MCF 10A (cell line): ENCODE measurements at regions not wholly inside any gene's neighbourhood (a gene's known extent, or its start where the extent isn't known, plus 50 kb on each side); places are given as distances from the start of the nearest gene placed in this dataset.
A peak's percentile ranks its signal among the peaks of the same experiment; 100 is the strongest.

Experiments used
- BruUV-seq: library from RNA; stranded (reverse); fragments of 400-500 nt; replicated peaks from 2 replicates; lab custom pipeline; 2021; lab: Mats Ljungman, UMichigan
- CTCF ChIA-PET: fragments of 300-600 bp; sonication (Branson Sonifier 250); formaldehyde crosslinking; extraction: SDS; loops from one replicate; lab custom pipeline; 2021; ENCODE audit warnings: antibody characterized with exemption, inconsistent platforms; lab: Yijun Ruan, JAX
- POLR2A ChIA-PET: fragments of 300-600, 350-650 bp; sonication (Branson Sonifier 250); formaldehyde crosslinking; extraction: SDS; loops from one replicate; lab custom pipeline; 2020; ENCODE audit warnings: antibody characterized with exemption, inconsistent platforms; lab: Yijun Ruan, JAX
- DNase-seq: peaks from one replicate; pipeline ENCODE4 v3.0.0-alpha.2; 2018; ENCODE audit not compliant: unreplicated experiment
- H3K27ac Mint-ChIP-seq: one replicate; pipeline ENCODE4 v1.8.0; 2022; ENCODE audit warnings: mild to moderate bottlenecking, low read depth, mixed read lengths; ENCODE audit not compliant: unreplicated experiment
- H3K27me3 Mint-ChIP-seq: one replicate; pipeline ENCODE4 v1.8.0; 2022; ENCODE audit warnings: mixed read lengths; ENCODE audit not compliant: insufficient read depth, unreplicated experiment
- H3K36me3 Mint-ChIP-seq: one replicate; pipeline ENCODE4 v1.8.0; 2022; ENCODE audit warnings: mild to moderate bottlenecking, moderate library complexity, mixed read lengths; ENCODE audit not compliant: insufficient read depth, unreplicated experiment
- H3K4me1 Mint-ChIP-seq: one replicate; pipeline ENCODE4 v1.8.0; 2022; ENCODE audit warnings: mixed read lengths; ENCODE audit not compliant: insufficient read depth, unreplicated experiment
- H3K4me3 Mint-ChIP-seq: one replicate; pipeline ENCODE4 v1.8.0; 2022; ENCODE audit warnings: mild to moderate bottlenecking, moderate library complexity, mixed read lengths; ENCODE audit not compliant: unreplicated experiment
- H3K9me3 Mint-ChIP-seq: one replicate; pipeline ENCODE4 v1.8.0; 2022; ENCODE audit warnings: mixed read lengths; ENCODE audit not compliant: unreplicated experiment
- CTCF ChIP-seq: fragments of 200-600 bp; IDR thresholded peaks from one replicate; pipeline ENCODE4 v1.8.0; 2022; ENCODE audit warnings: antibody characterized with exemption, mild to moderate bottlenecking; ENCODE audit not compliant: unreplicated experiment
- intact Hi-C: fragments of 100-400 bp; cut with micrococcal nuclease; formaldehyde crosslinking; loops from 2 replicates; pipeline ENCODE4 v1.14.1; 2022

GRCh38 chr2:40752796-40753195 is 300.9 kb upstream of the SLC8A1 start:
- H3K9me3 Mint-ChIP-seq = no peaks in the 10 kb centered on the region
- no peaks in the 10 kb centered on the region for H3K36me3 Mint-ChIP-seq
- H3K27ac Mint-ChIP-seq = no peak overlapping the region
- ChIA-PET CTCF (interaction anchor here (0.7 to 1.0 kb wide), 2 partner anchors 15 to 895 kb away, joined by 3 read pairs; no protein-coding TSS in a partner anchor), POLR2A (no interaction called here)
- no TSS peak for BruUV-seq
- no peak overlapping the region for H3K4me3 Mint-ChIP-seq
- intact Hi-C loops = no loop called here
- no peaks in the 10 kb centered on the region for H3K27me3 Mint-ChIP-seq
- DNase-seq = no peak
- no peak for TF ChIP-seq CTCF
- H3K4me1 Mint-ChIP-seq = no peaks in the 10 kb centered on the region

GRCh38 chr2:40754912-40755311 is 303.0 kb upstream of the SLC8A1 start:
- Mint-ChIP-seq H3K27me3 (no peaks in the 10 kb centered on the region), H3K27ac (no peak overlapping the region), H3K36me3 (no peaks in the 10 kb centered on the region), H3K4me3 (no peak overlapping the region), H3K4me1 (no peaks in the 10 kb centered on the region), H3K9me3 (no peaks in the 10 kb centered on the region)
- TF ChIP-seq CTCF = no peak
- no TSS peak for BruUV-seq
- ChIA-PET CTCF (interaction anchor here (0.6 kb wide), 1 partner anchor 842 kb away, joined by 4 read pairs; no protein-coding TSS in a partner anchor), POLR2A (no interaction called here)
- intact Hi-C loops = no loop called here
- no peak for DNase-seq

- Mint-ChIP-seq H3K27me3 (no peaks in the 10 kb centered on the region), H3K4me3 (no peak overlapping the region), H3K27ac (no peak overlapping the region), H3K9me3 (no peaks in the 10 kb centered on the region), H3K36me3 (no peaks in the 10 kb centered on the region), H3K4me1 (no peaks in the 10 kb centered on the region)
- POLR2A ChIA-PET = no interaction called here
- intact Hi-C loops = no loop called here
- DNase-seq = no peak
- CTCF ChIA-PET = interaction anchor here (1.6 kb wide), 1 partner anchor 514 kb away, joined by 10 read pairs; no protein-coding TSS in a partner anchor
- BruUV-seq = no TSS peak
- TF ChIP-seq CTCF = no peak
Measured at GRCh38 chr2:40758401-40759155, 306.7 kb upstream of the SLC8A1 start.

- ChIA-PET POLR2A (no interaction called here), CTCF (interaction anchor here (0.6 to 2.1 kb wide), 11 partner anchors 13 to 849 kb away, joined by 3 to 10 read pairs (median 4); no protein-coding TSS in a partner anchor)
- no peak overlapping the region for H3K27ac Mint-ChIP-seq
- peak; percentile 87 for TF ChIP-seq CTCF
- H3K4me1 Mint-ChIP-seq = no peaks in the 10 kb centered on the region
- DNase-seq = peak; percentile 64
- H3K36me3 Mint-ChIP-seq = no peaks in the 10 kb centered on the region
- intact Hi-C loops = loop anchor here (1.0 to 2.0 kb wide), 6 partner anchors 206 to 1023 kb away; no protein-coding TSS in a partner anchor
- H3K4me3 Mint-ChIP-seq = no peak overlapping the region
- BruUV-seq = no TSS peak
- H3K9me3 Mint-ChIP-seq = no peaks in the 10 kb centered on the region
- no peaks in the 10 kb centered on the region for H3K27me3 Mint-ChIP-seq
Measured at GRCh38 chr2:40760071-40760666, 308.3 kb upstream of the SLC8A1 start.
